Fibroblast of pulmonary artery (primary cell): ENCODE measurements at regions not wholly inside any gene's neighbourhood (a gene's known extent, or its start where the extent isn't known, plus 50 kb on each side); places are given as distances from the start of the nearest gene placed in this dataset.

ENCODE experiments used
- DNase-seq: peaks from one replicate; pipeline ENCODE4 v3.0.0-alpha.2; 2010; ENCODE audit warnings: low read depth
- H3K4me3 ChIP-seq: replicated peaks from 2 replicates; pipeline ENCODE4 v1.5.1; 2011; ENCODE audit warnings: low read depth, mild to moderate bottlenecking, control low read depth, low read length, moderate library complexity
- TF ChIP-seq, protein P1 (sequence below): IDR thresholded peaks from 2 replicates; pipeline ENCODE4 v1.5.1; 2011; ENCODE audit warnings: mild to moderate bottlenecking, control low read depth, low read length, inconsistent platforms; ENCODE audit errors: missing control alignments

GRCh38 chrX:28347476-28347875 is 239.8 kb upstream of the IL1RAPL1 start:
- no peak for DNase-seq

DNA sequence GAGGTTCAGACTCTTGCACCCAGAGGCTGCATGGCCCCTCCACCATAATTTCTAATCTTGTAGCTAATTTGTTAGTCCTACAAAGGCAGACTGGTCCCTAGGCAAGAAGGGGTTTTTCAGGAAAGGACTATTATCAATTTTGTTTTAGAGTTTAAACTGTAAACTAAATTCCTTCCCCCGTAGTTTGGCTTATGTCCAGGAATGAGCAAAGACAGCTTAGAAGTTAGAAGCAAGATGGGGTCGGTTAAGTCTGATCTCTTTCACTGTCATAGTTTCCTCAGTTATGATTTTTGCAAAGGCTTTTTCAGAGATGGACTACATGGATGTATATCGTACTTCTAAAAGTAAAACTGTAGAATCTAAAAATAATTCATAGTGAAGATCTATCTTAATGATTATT is 258.1 kb upstream of the IL1RAPL1 start:
- TF ChIP-seq, protein P1, sequence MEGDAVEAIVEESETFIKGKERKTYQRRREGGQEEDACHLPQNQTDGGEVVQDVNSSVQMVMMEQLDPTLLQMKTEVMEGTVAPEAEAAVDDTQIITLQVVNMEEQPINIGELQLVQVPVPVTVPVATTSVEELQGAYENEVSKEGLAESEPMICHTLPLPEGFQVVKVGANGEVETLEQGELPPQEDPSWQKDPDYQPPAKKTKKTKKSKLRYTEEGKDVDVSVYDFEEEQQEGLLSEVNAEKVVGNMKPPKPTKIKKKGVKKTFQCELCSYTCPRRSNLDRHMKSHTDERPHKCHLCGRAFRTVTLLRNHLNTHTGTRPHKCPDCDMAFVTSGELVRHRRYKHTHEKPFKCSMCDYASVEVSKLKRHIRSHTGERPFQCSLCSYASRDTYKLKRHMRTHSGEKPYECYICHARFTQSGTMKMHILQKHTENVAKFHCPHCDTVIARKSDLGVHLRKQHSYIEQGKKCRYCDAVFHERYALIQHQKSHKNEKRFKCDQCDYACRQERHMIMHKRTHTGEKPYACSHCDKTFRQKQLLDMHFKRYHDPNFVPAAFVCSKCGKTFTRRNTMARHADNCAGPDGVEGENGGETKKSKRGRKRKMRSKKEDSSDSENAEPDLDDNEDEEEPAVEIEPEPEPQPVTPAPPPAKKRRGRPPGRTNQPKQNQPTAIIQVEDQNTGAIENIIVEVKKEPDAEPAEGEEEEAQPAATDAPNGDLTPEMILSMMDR: no peak
- DNase-seq: no peak
- H3K4me3 ChIP-seq: no peak overlapping the region

More at GRCh38 chrX:28347476-28347875, 239.8 kb upstream of the IL1RAPL1 start:
- TF ChIP-seq, protein P1: no peak
- H3K4me3 ChIP-seq: no peak overlapping the region

- H3K4me3 ChIP-seq: no peak overlapping the region
- TF ChIP-seq, protein P1: no peak
- DNase-seq: no peak
These were observed 262.9 kb upstream of the IL1RAPL1 start for GRCh38 chrX:28324321-28324721.

- no peak for DNase-seq
- H3K4me3 ChIP-seq: no peak overlapping the region
- TF ChIP-seq, protein P1: no peak
These were observed 266.0 kb upstream of the IL1RAPL1 start for GRCh38 chrX:28321286-28321685.

DNA sequence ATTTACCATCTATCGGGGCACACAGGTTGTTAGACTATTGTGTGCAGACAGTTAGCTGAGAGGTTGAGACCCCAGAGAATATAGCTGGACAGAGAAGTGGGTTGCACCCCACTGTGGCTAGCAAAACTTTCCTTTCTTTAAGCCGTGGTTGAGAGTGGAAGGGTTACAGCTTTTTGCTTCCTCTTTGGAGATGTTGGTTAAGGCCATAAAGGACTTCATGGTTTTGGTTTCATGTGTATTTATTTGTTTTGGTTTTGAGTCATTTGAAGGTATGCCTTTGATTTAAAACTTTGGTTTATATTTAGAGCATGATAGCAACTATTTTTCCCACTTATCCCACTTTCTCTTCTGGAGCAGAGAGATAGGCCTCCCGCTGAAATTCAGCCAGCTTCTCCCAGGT is 274.3 kb upstream of the IL1RAPL1 start:
- TF ChIP-seq, protein P1: no peak
- no peak for DNase-seq
- H3K4me3 ChIP-seq: no peak overlapping the region

GRCh38 chrX:28312259-28312658 is 275.0 kb upstream of the IL1RAPL1 start:
- DNase-seq: no peak
- TF ChIP-seq, protein P1: no peak
- H3K4me3 ChIP-seq: no peak overlapping the region

DNA sequence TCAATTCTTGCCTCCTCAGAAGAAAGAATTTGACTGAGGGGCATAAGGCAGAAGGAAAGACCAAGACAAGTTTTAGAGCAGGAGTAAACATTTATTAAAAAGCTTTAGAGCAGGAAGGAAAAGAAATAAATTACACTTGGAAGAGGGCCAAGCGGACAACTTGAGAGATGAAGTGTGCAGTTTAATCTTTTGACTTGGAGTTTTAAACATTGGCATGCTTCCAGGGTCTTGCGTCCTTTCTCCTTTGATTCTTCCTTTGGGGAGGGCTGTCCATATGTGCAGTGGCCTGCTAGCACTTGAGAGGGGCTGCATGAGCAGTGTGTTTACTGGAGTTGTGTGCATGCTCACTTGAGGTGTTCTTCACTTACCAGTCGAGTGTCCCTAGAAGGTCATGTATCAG is 275.8 kb upstream of the IL1RAPL1 start:
- TF ChIP-seq, protein P1: no peak

More for the DNA sequence above, 275.8 kb upstream of the IL1RAPL1 start:
- DNase-seq: no peak
- no peak overlapping the region for H3K4me3 ChIP-seq
